Endothelial cell of umbilical vein (primary cell): ENCODE measurements at regions not wholly inside any gene's neighbourhood (a gene's known extent, or its start where the extent isn't known, plus 50 kb on each side); places are given as distances from the start of the nearest gene placed in this dataset.

ENCODE experiments used
- BruUV-seq: library from RNA; stranded (reverse); fragments of 400-500 nt; replicated peaks from 2 replicates; lab custom pipeline; 2021; lab: Mats Ljungman, UMichigan
- CTCF ChIA-PET: fragments of 300-600, 350-600 bp; sonication (Branson Sonifier 250); formaldehyde crosslinking; loops from one replicate; lab custom pipeline; 2021; ENCODE audit warnings: antibody characterized with exemption, inconsistent platforms; lab: Charles Lee
- POLR2A ChIA-PET: fragments of 300-600, 350-600 bp; sonication (Branson Sonifier 250); formaldehyde crosslinking; loops from one replicate; lab custom pipeline; 2021; ENCODE audit warnings: antibody characterized with exemption, inconsistent platforms; lab: Charles Lee
- DNase-seq: peaks from one replicate; pipeline ENCODE4 v3.0.0-alpha.2; 2011; ENCODE audit warnings: low read depth, low spot score
- FAIRE-seq: peaks from 2 replicates; lab custom pipeline; 2011; peaks lifted over from hg19 to GRCh38; lab: Jason Lieb, UNC
- H2AFZ ChIP-seq: 2 replicates; pipeline ENCODE4 v1.6.0; 2012; ENCODE audit warnings: low read depth, low read length, control low read depth, inconsistent platforms
- H3K27ac ChIP-seq: 2 replicates; pipeline ENCODE4 v1.5.1; 2011; ENCODE audit warnings: low read depth, mild to moderate bottlenecking, control low read depth, low read length, moderate library complexity; ENCODE audit not compliant: insufficient read depth
- H3K27me3 ChIP-seq, 2 experiments: 2 replicates each; pipeline versions ENCODE4 v1.6.0 to v1.6.1; 2011; ENCODE audit warnings: low read length in 2 of 2, mixed read lengths in 1 of 2; ENCODE audit not compliant: control insufficient read depth in 2 of 2, insufficient read depth in 2 of 2
- H3K36me3 ChIP-seq, 2 experiments: 2 replicates in 1 of 2; 3 replicates in 1 of 2; pipeline ENCODE4 v1.5.1; 2011; ENCODE audit warnings: low read length in 2 of 2, mild to moderate bottlenecking in 1 of 2, moderate library complexity in 1 of 2; ENCODE audit not compliant: control insufficient read depth in 2 of 2, insufficient read depth in 2 of 2; ENCODE audit errors: extremely low read depth in 1 of 2
- H3K4me1 ChIP-seq: 3 replicates; pipeline ENCODE4 v1.5.1; 2011; ENCODE audit warnings: mild to moderate bottlenecking, low read length; ENCODE audit not compliant: control insufficient read depth, insufficient read depth; ENCODE audit errors: extremely low read depth
- H3K4me2 ChIP-seq: 2 replicates; pipeline ENCODE4 v1.6.1; 2011; ENCODE audit warnings: low read length, control low read depth, mixed read lengths; ENCODE audit not compliant: insufficient read depth
- H3K4me3 ChIP-seq, 3 experiments: fragments of 200-600 bp in 1 of 3; sonication (generic), shearing (Covaris generic) in 1 of 3; replicated peaks in 1 of 3; 2 replicates each; pipeline ENCODE4 v1.5.1; 2011 to 2016; ENCODE audit warnings: control low read depth in 3 of 3, low read length in 3 of 3, mild to moderate bottlenecking in 2 of 3, inconsistent platforms in 1 of 3, low read depth in 1 of 3, moderate library complexity in 1 of 3; ENCODE audit not compliant: insufficient read depth in 1 of 3
- H3K79me2 ChIP-seq: 2 replicates; pipeline ENCODE4 v1.6.0; 2012; ENCODE audit warnings: low read length, inconsistent platforms; ENCODE audit not compliant: control insufficient read depth, insufficient read depth
- H3K9ac ChIP-seq: replicated peaks from 2 replicates; pipeline ENCODE3; 2011; ENCODE audit warnings: low read length, control low read depth; ENCODE audit not compliant: insufficient read depth; ENCODE audit errors: extremely low read depth
- H3K9me1 ChIP-seq: replicated peaks from 3 replicates; pipeline ENCODE4 v1.6.0; 2011; ENCODE audit warnings: mild to moderate bottlenecking, low read length; ENCODE audit not compliant: control insufficient read depth, insufficient read depth; ENCODE audit errors: extremely low read depth
- H3K9me3 ChIP-seq: replicated peaks from 2 replicates; pipeline ENCODE4 v1.5.1; 2012; ENCODE audit warnings: low read length, inconsistent platforms; ENCODE audit not compliant: control insufficient read depth, insufficient read depth
- H4K20me1 ChIP-seq: replicated peaks from 2 replicates; pipeline ENCODE3; 2011; ENCODE audit warnings: mild to moderate bottlenecking, low read length; ENCODE audit not compliant: control insufficient read depth, insufficient read depth; ENCODE audit errors: extremely low read depth
- EZH2 ChIP-seq: IDR thresholded peaks from 2 replicates; pipeline ENCODE4 v1.6.1; 2012; ENCODE audit warnings: borderline replicate concordance, low read depth, mild to moderate bottlenecking, moderate library complexity, low read length, inconsistent platforms; ENCODE audit not compliant: severe bottlenecking
- FOS ChIP-seq: IDR thresholded peaks from 2 replicates; pipeline ENCODE4 v1.6.1; 2011; ENCODE audit warnings: mild to moderate bottlenecking, low read length, moderate library complexity, borderline replicate concordance; ENCODE audit not compliant: insufficient read depth
- GATA2 ChIP-seq: IDR thresholded peaks from 2 replicates; pipeline ENCODE4 v1.7.0; 2011; ENCODE audit warnings: low read depth, mild to moderate bottlenecking, moderate library complexity, mixed read lengths, low read length; ENCODE audit not compliant: insufficient read length, insufficient read depth
- JUN ChIP-seq: IDR thresholded peaks from 2 replicates; pipeline ENCODE4 v1.6.1; 2011; ENCODE audit warnings: borderline replicate concordance, low read depth; ENCODE audit not compliant: insufficient read length, insufficient read depth
- MYC ChIP-seq: IDR thresholded peaks from one replicate; pipeline ENCODE4 v1.6.1; 2011; ENCODE audit warnings: mild to moderate bottlenecking, low read depth, low read length
- POLR2A ChIP-seq: IDR thresholded peaks from 2 replicates; pipeline ENCODE4 v1.6.1; 2012; ENCODE audit warnings: low read depth, mild to moderate bottlenecking, control low read depth, low read length
- POLR2AphosphoS5 ChIP-seq: IDR thresholded peaks from 2 replicates; pipeline ENCODE4 v1.6.1; 2012; ENCODE audit warnings: low read depth, mild to moderate bottlenecking, control low read depth, low read length, moderate library complexity; ENCODE audit not compliant: insufficient read depth
- dilution Hi-C: fragments of 300-500 bp; cut with MboI; formaldehyde crosslinking; loops from one replicate; pipeline ENCODE4 v1.15.0; 2019; ENCODE audit warnings: low sequenced_read_pairs; ENCODE audit not compliant: extremely low pct_ligation_motif_present
- intact Hi-C: fragments of 100-400 bp; cut with micrococcal nuclease; formaldehyde crosslinking; loops from one replicate; pipeline ENCODE4 v1.10.0; 2022
- TF ChIP-seq, protein P1 (sequence below): IDR thresholded peaks from 2 replicates; pipeline ENCODE4 v1.6.1; 2011; ENCODE audit not compliant: insufficient read depth, insufficient read length
- TF ChIP-seq, protein P2 (sequence below), 2 donors: IDR thresholded peaks; 1 replicate in 1 of 2; 2 replicates in 1 of 2; pipeline ENCODE4 v1.5.1; 2011; ENCODE audit warnings: low read length in 2 of 2, mild to moderate bottlenecking in 2 of 2, moderate library complexity in 2 of 2, control low read depth in 1 of 2, inconsistent platforms in 1 of 2, low read depth in 1 of 2; ENCODE audit not compliant: insufficient read depth in 1 of 2; ENCODE audit errors: extremely low read depth in 1 of 2

DNA sequence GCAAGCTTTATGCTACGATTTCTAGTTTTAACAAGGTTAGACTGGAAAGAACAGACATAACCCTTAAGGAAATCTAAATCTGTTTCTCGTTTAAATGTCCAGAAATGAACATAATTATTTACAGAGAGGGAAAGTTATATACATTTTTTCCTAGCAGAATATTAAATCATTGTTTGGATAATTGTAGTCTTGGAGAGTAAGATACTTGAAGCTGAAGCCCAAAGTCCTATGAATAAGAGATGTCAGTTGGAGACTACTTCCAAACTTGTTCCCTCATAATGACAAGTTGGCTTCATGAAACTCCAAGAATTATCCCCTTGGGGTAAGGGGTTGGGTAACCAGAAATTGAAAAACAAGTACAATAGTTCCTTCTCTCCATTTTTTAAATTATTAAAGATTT is 911.1 kb upstream of the MAN1A1 start:
- Histone ChIP-seq H2AFZ (no peak overlapping the region), H4K20me1 (no peaks in the 10 kb centered on the region), H3K79me2 (no peaks in the 10 kb centered on the region), H3K4me2 (no peak overlapping the region), H3K27me3 (no peaks in the 10 kb centered on the region), H3K9me3 (no peaks in the 10 kb centered on the region), H3K9ac (no peak overlapping the region), H3K4me1 (no peaks in the 10 kb centered on the region), H3K27ac (no peak overlapping the region), H3K9me1 (no peaks in the 10 kb centered on the region), H3K36me3 (no peaks in the 10 kb centered on the region), H3K4me3 (no peak overlapping the region)
- no TSS peak for BruUV-seq
- CTCF ChIA-PET: no interaction called here
- POLR2A ChIA-PET: no interaction called here
- FAIRE-seq: no peak
- DNase-seq: no peak
- intact Hi-C loops (no loop called here), dilution Hi-C loops (no loop called here)
- TF ChIP-seq GATA2 (no peak), FOS (no peak), POLR2A (no peak), MYC (no peak), POLR2AphosphoS5 (no peak), EZH2 (no peak), JUN (no peak)
- TF ChIP-seq, protein P1, sequence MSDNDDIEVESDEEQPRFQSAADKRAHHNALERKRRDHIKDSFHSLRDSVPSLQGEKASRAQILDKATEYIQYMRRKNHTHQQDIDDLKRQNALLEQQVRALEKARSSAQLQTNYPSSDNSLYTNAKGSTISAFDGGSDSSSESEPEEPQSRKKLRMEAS: no peak
- TF ChIP-seq, protein P2, sequence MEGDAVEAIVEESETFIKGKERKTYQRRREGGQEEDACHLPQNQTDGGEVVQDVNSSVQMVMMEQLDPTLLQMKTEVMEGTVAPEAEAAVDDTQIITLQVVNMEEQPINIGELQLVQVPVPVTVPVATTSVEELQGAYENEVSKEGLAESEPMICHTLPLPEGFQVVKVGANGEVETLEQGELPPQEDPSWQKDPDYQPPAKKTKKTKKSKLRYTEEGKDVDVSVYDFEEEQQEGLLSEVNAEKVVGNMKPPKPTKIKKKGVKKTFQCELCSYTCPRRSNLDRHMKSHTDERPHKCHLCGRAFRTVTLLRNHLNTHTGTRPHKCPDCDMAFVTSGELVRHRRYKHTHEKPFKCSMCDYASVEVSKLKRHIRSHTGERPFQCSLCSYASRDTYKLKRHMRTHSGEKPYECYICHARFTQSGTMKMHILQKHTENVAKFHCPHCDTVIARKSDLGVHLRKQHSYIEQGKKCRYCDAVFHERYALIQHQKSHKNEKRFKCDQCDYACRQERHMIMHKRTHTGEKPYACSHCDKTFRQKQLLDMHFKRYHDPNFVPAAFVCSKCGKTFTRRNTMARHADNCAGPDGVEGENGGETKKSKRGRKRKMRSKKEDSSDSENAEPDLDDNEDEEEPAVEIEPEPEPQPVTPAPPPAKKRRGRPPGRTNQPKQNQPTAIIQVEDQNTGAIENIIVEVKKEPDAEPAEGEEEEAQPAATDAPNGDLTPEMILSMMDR (IDR thresholded peaks at IDR 0.05; ENCODE audit: extremely low read depth in 1 of 2, insufficient read depth in 1 of 2, low read depth in 1 of 2, low read length in 2 of 2): no peak
